ENCODE measurements at regions not wholly inside any gene's neighbourhood (a gene's known extent, or its start where the extent isn't known, plus 50 kb on each side); places are given as distances from the start of the nearest gene placed in this dataset.

GRCh38 chr13:72545030-72545719 is 182.3 kb downstream of the MZT1 start:
- TF ChIP-seq POLR2A (IDR thresholded peaks at IDR 0.05): no peak
- no peak for TF ChIP-seq CTCF (IDR thresholded peaks at IDR 0.05)
- H3K4me1 ChIP-seq: no peaks in the 10 kb centered on the region
- no peak overlapping the region for H3K4me3 ChIP-seq
- no peaks in the 10 kb centered on the region for H3K9me3 ChIP-seq
- H3K27me3 ChIP-seq: no peaks in the 10 kb centered on the region
- no peak for DNase-seq
- no peak overlapping the region for H3K27ac ChIP-seq
- no peaks in the 10 kb centered on the region for H3K36me3 ChIP-seq

DNA sequence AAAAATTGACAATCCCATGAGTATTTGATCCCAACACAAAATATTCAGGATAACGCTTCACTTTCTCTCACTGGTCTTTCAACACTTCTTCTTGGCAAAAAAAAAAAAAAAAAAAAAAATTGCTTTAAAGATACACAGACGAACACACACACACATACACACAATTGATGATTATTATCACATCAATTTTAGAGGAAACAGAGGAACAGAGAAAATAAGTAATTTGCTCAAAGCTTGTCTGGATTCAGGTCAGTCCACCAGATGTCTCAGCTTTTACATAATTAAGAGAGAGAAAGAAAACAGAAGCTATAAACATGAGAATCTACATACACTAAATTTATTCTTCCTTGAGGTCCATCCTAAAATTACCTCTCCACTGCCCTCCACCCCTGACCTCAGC is 183.4 kb downstream of the MZT1 start:
- Histone ChIP-seq H3K4me3 (no peak overlapping the region), H3K27me3 (no peaks in the 10 kb centered on the region), H3K27ac (no peak overlapping the region), H3K4me1 (no peaks in the 10 kb centered on the region), H3K9me3 (no peaks in the 10 kb centered on the region), H3K36me3 (no peaks in the 10 kb centered on the region)
- no peak for DNase-seq
- no peak for TF ChIP-seq CTCF (IDR thresholded peaks at IDR 0.05)
- TF ChIP-seq POLR2A (IDR thresholded peaks at IDR 0.05): no peak

GRCh38 chr13:72542241-72542640 is 185.2 kb downstream of the MZT1 start:
- H3K4me3 ChIP-seq: no peak overlapping the region
- no peaks in the 10 kb centered on the region for H3K9me3 ChIP-seq
- H3K27me3 ChIP-seq: no peaks in the 10 kb centered on the region
- H3K27ac ChIP-seq: no peak overlapping the region
- H3K36me3 ChIP-seq: no peaks in the 10 kb centered on the region
- DNase-seq: no peak
- TF ChIP-seq POLR2A (IDR thresholded peaks at IDR 0.05) (no peak), CTCF (IDR thresholded peaks at IDR 0.05) (no peak)
- H3K4me1 ChIP-seq: no peaks in the 10 kb centered on the region

- Histone ChIP-seq H3K4me3 (no peak overlapping the region), H3K4me1 (no peaks in the 10 kb centered on the region), H3K9me3 (no peaks in the 10 kb centered on the region), H3K36me3 (no peaks in the 10 kb centered on the region), H3K27me3 (no peaks in the 10 kb centered on the region), H3K27ac (no peak overlapping the region)
- no peak for DNase-seq
- TF ChIP-seq CTCF (IDR thresholded peaks at IDR 0.05) (no peak), POLR2A (IDR thresholded peaks at IDR 0.05) (no peak)
These were observed 185.8 kb downstream of the MZT1 start for GRCh38 chr13:72541674-72542073.

DNA sequence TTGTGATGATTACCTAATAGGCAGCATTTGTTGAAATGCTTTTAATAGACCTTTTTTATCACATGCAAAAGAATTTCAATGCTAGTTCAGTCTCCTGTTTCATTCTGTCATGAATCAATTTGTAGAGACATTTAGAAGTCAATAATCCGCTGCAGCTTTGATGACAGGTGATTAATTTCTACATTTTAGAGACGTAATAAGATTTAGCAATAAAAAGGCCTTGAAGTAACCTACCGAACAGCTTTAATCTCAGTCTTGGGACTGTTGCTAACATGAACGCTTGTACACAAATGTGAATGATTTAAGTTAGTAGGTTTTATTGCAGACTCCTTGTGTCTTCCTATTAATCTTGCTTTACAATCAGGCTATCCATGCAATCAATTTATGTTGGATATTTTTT is 186.5 kb downstream of the MZT1 start:
- Histone ChIP-seq H3K9me3 (no peaks in the 10 kb centered on the region), H3K4me1 (no peaks in the 10 kb centered on the region), H3K27me3 (no peaks in the 10 kb centered on the region), H3K36me3 (no peaks in the 10 kb centered on the region), H3K4me3 (no peak overlapping the region), H3K27ac (no peak overlapping the region)
- DNase-seq: no peak
- TF ChIP-seq POLR2A (IDR thresholded peaks at IDR 0.05): no peak
- TF ChIP-seq CTCF (IDR thresholded peaks at IDR 0.05): no peak

DNA sequence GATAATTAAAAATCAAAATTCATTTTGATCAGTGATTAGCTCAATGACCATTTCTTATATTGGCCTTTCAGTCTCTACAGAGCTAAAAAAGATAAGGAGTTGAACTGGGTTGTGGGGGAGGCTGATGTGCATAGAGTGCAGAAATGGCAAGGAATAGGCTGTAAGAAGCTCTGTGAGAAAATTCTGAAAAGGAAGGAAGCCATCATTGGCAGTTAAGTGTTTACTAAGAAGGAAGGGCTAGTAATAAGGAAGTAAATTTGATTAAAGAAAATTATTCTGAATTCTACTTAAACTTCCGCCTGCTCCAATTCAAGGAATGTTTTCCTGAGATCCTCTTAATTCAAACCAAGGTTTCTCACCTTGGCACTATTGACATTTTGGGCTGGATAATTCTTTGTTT is 187.5 kb downstream of the MZT1 start:
- TF ChIP-seq CTCF (IDR thresholded peaks at IDR 0.05) (no peak), POLR2A (IDR thresholded peaks at IDR 0.05) (no peak)
- no peak for DNase-seq
- Histone ChIP-seq H3K36me3 (no peaks in the 10 kb centered on the region), H3K4me1 (no peaks in the 10 kb centered on the region), H3K27me3 (no peaks in the 10 kb centered on the region), H3K27ac (no peak overlapping the region), H3K9me3 (no peaks in the 10 kb centered on the region), H3K4me3 (no peak overlapping the region)

Measured in Peyer's patch (tissue), 4 donors.